ENCODE measurements at regions not wholly inside any gene's neighbourhood (a gene's known extent, or its start where the extent isn't known, plus 50 kb on each side); places are given as distances from the start of the nearest gene placed in this dataset.
A peak's percentile ranks its signal among the peaks of the same experiment; 100 is the strongest.

DNA sequence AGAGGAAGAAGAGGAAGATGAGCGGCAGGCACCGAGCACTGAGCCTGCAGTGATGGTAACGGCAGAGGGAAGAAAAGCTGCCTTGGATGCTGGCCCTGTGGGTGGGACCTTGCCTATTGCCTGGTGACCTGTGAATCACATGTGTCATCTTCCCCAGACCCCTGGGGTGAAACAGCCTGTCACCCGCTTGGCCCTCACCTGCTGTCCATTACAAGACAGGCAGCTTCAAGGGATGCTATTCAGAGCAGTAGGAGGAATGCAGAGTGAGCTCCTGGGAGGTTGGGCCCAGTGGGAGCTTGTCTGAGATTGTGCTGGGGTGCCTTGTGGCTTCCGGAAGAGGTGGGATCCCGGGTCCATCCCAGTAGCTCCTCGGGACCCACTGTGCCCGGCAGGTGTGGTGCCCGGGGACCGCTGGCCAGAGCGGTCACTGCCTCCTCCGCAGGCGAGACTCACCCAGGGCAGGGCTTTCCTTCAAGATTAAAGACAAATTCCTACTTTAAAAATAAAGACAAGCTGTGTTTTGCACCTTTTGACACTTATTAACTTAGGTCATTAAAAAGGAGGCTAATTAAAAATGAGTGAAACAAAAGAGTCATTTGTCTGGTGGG lies 440.2 kb upstream of the MKI67 start:
- ATAC-seq (ENCODE audit: insufficient read depth, low FRiP score) (no peak), DNase-seq (no peak)
- Histone ChIP-seq H3K27me3 (ENCODE audit: control insufficient read depth in 3 of 3, insufficient read depth in 3 of 3, low read length in 2 of 3) (no peaks in the 10 kb centered on the region), H3K36me3 (ENCODE audit: control insufficient read depth in 4 of 4, insufficient read depth in 4 of 4, low read length in 4 of 4) (no peaks in the 10 kb centered on the region), H3K9me3 (ENCODE audit: control insufficient read depth in 4 of 4, insufficient read depth in 3 of 4, low read length in 3 of 4) (peaks cover 0 to 8% (median 0%) of the 10 kb centered on the region in 4 donors), H3K9ac (ENCODE audit: insufficient read depth in 1 of 2, low read length in 2 of 2) (no peak overlapping the region), H3K4me3 (no peak overlapping the region), H3K27ac (ENCODE audit: low read depth in 1 of 2, low read length in 1 of 2) (no peak overlapping the region), H3K4me1 (ENCODE audit: control insufficient read depth in 5 of 5, insufficient read depth in 5 of 5, low read length in 5 of 5) (peaks cover 0 to 11% (median 3%) of the 10 kb centered on the region in 5 donors)
- 88 to 90% methylated on average over 13 of the region's 13 CpGs for WGBS, 2 donors
- no peak for TF ChIP-seq CTCF (IDR thresholded peaks at IDR 0.05; ENCODE audit: control extremely low read depth, extremely low read depth)

DNA sequence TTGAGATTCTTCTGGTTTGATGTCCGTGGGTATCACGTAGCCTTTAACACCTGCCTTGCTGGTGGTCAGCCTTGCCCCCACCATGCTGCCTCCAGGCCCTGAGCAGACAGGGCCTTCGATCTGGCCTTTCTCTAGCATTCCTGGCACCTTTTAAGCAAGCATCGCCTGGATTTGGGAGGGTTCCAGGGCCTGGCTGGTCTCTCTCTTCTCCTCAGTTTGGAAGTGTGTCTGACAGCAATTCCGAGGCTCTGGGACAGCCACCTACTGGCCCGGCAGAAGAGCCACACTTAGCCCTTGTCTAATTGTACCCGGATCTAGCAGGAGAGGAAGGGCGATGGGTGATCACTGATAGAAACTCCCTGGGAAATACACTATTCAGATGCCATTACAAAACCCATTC lies 441.3 kb upstream of the MKI67 start:
- peaks cover 0 to 4% (median 0%) of the 10 kb centered on the region in 4 donors for H3K9me3 ChIP-seq (ENCODE audit: control insufficient read depth in 4 of 4, insufficient read depth in 3 of 4, low read length in 3 of 4)
- H3K4me1 ChIP-seq (ENCODE audit: control insufficient read depth in 5 of 5, insufficient read depth in 5 of 5, low read length in 5 of 5) = peaks cover 0 to 11% (median 3%) of the 10 kb centered on the region in 5 donors
- H3K27ac ChIP-seq (ENCODE audit: low read depth in 1 of 2, low read length in 1 of 2) = no peak overlapping the region
- no peaks in the 10 kb centered on the region for H3K27me3 ChIP-seq (ENCODE audit: control insufficient read depth in 3 of 3, insufficient read depth in 3 of 3, low read length in 2 of 3)
- H3K9ac ChIP-seq (ENCODE audit: insufficient read depth in 1 of 2, low read length in 2 of 2) = no peak overlapping the region
- 59 to 64% methylated on average over 8 of the region's 8 CpGs for WGBS, 2 donors
- DNase-seq = peak in 1 of 3 donors; percentile 42
- no peak overlapping the region for H3K4me3 ChIP-seq
- ATAC-seq (ENCODE audit: insufficient read depth, low FRiP score) = no peak
- no peaks in the 10 kb centered on the region for H3K36me3 ChIP-seq (ENCODE audit: control insufficient read depth in 4 of 4, insufficient read depth in 4 of 4, low read length in 4 of 4)
- no peak for TF ChIP-seq CTCF (IDR thresholded peaks at IDR 0.05; ENCODE audit: control extremely low read depth, extremely low read depth)

DNA sequence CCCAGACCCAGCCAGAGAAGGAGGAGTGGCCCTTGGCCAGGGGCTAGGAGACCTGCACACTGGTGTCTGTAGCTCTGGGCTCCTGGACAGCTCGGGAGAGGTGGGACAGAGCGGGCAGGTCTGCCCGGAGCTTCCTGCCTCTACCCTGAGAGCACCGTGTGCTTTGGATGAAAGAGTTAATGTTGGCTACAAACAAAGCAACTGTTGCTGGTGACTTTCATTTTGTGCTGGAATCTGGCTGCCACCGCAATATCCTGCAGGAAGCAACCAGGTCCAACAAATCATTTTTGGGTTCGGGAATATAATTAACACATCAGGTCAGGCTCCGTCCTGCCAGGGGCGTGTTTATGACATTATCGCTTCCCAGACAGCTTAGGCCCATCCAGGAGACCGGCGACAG lies 441.8 kb upstream of the MKI67 start:
- Histone ChIP-seq H3K27me3 (ENCODE audit: control insufficient read depth in 3 of 3, insufficient read depth in 3 of 3, low read length in 2 of 3) (no peaks in the 10 kb centered on the region), H3K4me1 (ENCODE audit: control insufficient read depth in 5 of 5, insufficient read depth in 5 of 5, low read length in 5 of 5) (peaks cover 0 to 11% (median 3%) of the 10 kb centered on the region in 5 donors), H3K9me3 (ENCODE audit: control insufficient read depth in 4 of 4, insufficient read depth in 3 of 4, low read length in 3 of 4) (peaks cover 0 to 4% (median 0%) of the 10 kb centered on the region in 4 donors), H3K27ac (ENCODE audit: low read depth in 1 of 2, low read length in 1 of 2) (no peak overlapping the region), H3K36me3 (ENCODE audit: control insufficient read depth in 4 of 4, insufficient read depth in 4 of 4, low read length in 4 of 4) (no peaks in the 10 kb centered on the region), H3K9ac (ENCODE audit: insufficient read depth in 1 of 2, low read length in 2 of 2) (no peak overlapping the region), H3K4me3 (no peak overlapping the region)
- no peak for TF ChIP-seq CTCF (IDR thresholded peaks at IDR 0.05; ENCODE audit: control extremely low read depth, extremely low read depth)
- DNase-seq = no peak
- 68 to 73% methylated on average over 11 of the region's 11 CpGs for WGBS, 2 donors
- no peak for ATAC-seq (ENCODE audit: insufficient read depth, low FRiP score)

- no peak overlapping the region for H3K4me3 ChIP-seq
- peaks cover 0 to 2% (median 0%) of the 10 kb centered on the region in 4 donors for H3K9me3 ChIP-seq (ENCODE audit: control insufficient read depth in 4 of 4, insufficient read depth in 3 of 4, low read length in 3 of 4)
- no peak overlapping the region for H3K9ac ChIP-seq (ENCODE audit: insufficient read depth in 1 of 2, low read length in 2 of 2)
- H3K27ac ChIP-seq (ENCODE audit: low read depth in 1 of 2, low read length in 1 of 2) = no peak overlapping the region
- DNase-seq (no peak), ATAC-seq (ENCODE audit: insufficient read depth, low FRiP score) (no peak)
- TF ChIP-seq CTCF (IDR thresholded peaks at IDR 0.05; ENCODE audit: control extremely low read depth, extremely low read depth) = no peak
- no peaks in the 10 kb centered on the region for H3K36me3 ChIP-seq (ENCODE audit: control insufficient read depth in 4 of 4, insufficient read depth in 4 of 4, low read length in 4 of 4)
- 92 to 95% methylated on average over 13 of the region's 13 CpGs for WGBS, 2 donors
- H3K27me3 ChIP-seq (ENCODE audit: control insufficient read depth in 3 of 3, insufficient read depth in 3 of 3, low read length in 2 of 3) = no peaks in the 10 kb centered on the region
- H3K4me1 ChIP-seq (ENCODE audit: control insufficient read depth in 5 of 5, insufficient read depth in 5 of 5, low read length in 5 of 5) = peaks cover 0 to 15% (median 3%) of the 10 kb centered on the region in 5 donors
Observed at GRCh38 chr10:128568491-128568890, 442.3 kb upstream of the MKI67 start.

Measured in lung (tissue), 11 donors.